NB4 (cell line): ENCODE measurements at regions not wholly inside any gene's neighbourhood (a gene's known extent, or its start where the extent isn't known, plus 50 kb on each side); places are given as distances from the start of the nearest gene placed in this dataset.

Source experiments
- DNase-seq: peaks from one replicate; pipeline ENCODE4 v3.0.0; 2010; ENCODE audit warnings: low read depth
- H3K4me3 ChIP-seq: one replicate; pipeline ENCODE4 v1.5.1; 2011; ENCODE audit warnings: mild to moderate bottlenecking, low read depth, low read length, moderate library complexity
- MAX ChIP-seq: IDR thresholded peaks from 2 replicates; pipeline ENCODE4 v1.6.1; 2011; ENCODE audit warnings: low read depth, low read length
- MYC ChIP-seq: IDR thresholded peaks from 2 replicates; pipeline ENCODE4 v1.6.1; 2011; ENCODE audit warnings: low read depth, low read length
- POLR2A ChIP-seq: IDR thresholded peaks from 2 replicates; pipeline ENCODE4 v1.6.1; 2011; ENCODE audit warnings: mild to moderate bottlenecking; ENCODE audit not compliant: insufficient read length; ENCODE audit errors: extremely low read depth
- TF ChIP-seq, protein P1 (sequence below): IDR thresholded peaks from one replicate; pipeline ENCODE4 v1.5.1; 2012; ENCODE audit warnings: low read depth, low read length

DNA sequence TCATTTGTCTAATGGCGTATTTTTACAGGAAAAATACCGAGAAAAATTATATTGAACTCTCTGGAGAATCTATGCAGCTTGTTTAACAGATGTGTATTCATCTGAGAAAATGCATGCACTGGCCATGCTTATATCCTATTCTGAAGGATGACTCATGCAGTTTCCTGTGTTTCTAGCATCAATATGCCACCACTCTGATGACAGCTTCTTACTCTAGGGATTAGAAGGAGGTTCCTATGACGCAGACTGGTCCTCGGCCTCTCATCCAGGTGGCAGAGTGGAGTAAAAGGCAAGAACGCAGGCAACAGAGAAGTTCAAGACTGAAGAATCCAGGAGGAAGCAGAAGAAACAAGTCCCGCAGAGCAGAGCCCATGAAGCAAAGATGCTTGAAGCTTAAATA, 910.0 kb upstream of the ROBO1 start:
- TF ChIP-seq MYC (no peak), POLR2A (no peak), MAX (no peak)
- TF ChIP-seq, protein P1, sequence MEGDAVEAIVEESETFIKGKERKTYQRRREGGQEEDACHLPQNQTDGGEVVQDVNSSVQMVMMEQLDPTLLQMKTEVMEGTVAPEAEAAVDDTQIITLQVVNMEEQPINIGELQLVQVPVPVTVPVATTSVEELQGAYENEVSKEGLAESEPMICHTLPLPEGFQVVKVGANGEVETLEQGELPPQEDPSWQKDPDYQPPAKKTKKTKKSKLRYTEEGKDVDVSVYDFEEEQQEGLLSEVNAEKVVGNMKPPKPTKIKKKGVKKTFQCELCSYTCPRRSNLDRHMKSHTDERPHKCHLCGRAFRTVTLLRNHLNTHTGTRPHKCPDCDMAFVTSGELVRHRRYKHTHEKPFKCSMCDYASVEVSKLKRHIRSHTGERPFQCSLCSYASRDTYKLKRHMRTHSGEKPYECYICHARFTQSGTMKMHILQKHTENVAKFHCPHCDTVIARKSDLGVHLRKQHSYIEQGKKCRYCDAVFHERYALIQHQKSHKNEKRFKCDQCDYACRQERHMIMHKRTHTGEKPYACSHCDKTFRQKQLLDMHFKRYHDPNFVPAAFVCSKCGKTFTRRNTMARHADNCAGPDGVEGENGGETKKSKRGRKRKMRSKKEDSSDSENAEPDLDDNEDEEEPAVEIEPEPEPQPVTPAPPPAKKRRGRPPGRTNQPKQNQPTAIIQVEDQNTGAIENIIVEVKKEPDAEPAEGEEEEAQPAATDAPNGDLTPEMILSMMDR = no peak
- H3K4me3 ChIP-seq = no peak overlapping the region
- peak; percentile 7 for DNase-seq

GRCh38 chr3:80676866-80677265, 909.1 kb upstream of the ROBO1 start:
- H3K4me3 ChIP-seq = no peak overlapping the region
- no peak for DNase-seq
- TF ChIP-seq POLR2A = no peak
- no peak for TF ChIP-seq MAX
- TF ChIP-seq, protein P1 = no peak
- TF ChIP-seq MYC = no peak

GRCh38 chr3:80676261-80676660, 908.5 kb upstream of the ROBO1 start:
- no peak overlapping the region for H3K4me3 ChIP-seq
- DNase-seq = no peak
- TF ChIP-seq MAX (no peak), MYC (no peak), POLR2A (no peak)
- TF ChIP-seq, protein P1 = no peak

DNA sequence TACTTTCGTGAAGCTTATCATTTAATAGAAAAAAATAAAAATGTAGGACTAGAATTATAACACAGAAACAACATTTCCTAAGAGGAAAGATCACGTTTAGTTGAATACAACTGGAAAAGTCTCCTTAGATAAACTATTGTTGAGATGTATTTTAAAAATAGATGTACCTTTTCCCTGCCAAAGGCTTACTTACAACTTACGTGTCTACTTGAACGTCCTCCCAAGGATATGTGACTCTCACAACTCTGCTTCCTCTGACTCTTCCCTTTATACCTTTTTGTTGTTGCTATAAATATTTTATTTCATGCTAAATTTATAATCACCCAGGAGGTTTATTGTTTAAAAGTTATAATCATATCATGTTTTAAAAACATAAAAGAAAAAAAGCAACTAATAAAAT, 908.0 kb upstream of the ROBO1 start:
- TF ChIP-seq, protein P1 = no peak
- TF ChIP-seq MYC (no peak), MAX (no peak), POLR2A (no peak)
- no peak for DNase-seq
- H3K4me3 ChIP-seq = no peak overlapping the region

GRCh38 chr3:80668600-80669294, 900.9 kb upstream of the ROBO1 start:
- no peak for DNase-seq
- H3K4me3 ChIP-seq = no peak overlapping the region
- TF ChIP-seq MAX (no peak), POLR2A (no peak), MYC (no peak)
- TF ChIP-seq, protein P1 = no peak

DNA sequence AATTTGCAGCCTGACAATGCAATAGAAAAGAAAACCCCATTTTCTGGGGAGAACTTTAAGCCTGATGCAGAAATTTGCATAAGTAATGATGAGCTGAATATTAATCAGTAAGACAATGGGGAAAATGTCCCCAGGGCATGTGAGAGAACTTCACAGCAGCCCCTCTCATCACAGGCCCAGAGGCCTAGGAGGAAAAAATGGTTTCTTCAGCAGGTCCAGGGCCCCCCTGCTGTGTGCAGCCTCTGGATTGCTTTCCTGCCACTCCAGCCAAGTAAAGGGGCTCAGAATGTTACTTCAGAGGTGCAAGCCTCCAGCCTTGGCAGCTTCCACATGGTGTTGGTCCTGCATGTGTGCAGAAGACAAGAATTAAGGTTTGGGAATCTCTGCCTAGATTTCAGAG, 900.3 kb upstream of the ROBO1 start:
- H3K4me3 ChIP-seq = no peak overlapping the region
- TF ChIP-seq MYC (no peak), POLR2A (no peak), MAX (no peak)
- TF ChIP-seq, protein P1 = no peak

More for the DNA sequence above, 900.3 kb upstream of the ROBO1 start:
- DNase-seq = no peak
